Sigmoid colon (tissue), 4 donors: ENCODE measurements at regions not wholly inside any gene's neighbourhood (a gene's known extent, or its start where the extent isn't known, plus 50 kb on each side); places are given as distances from the start of the nearest gene placed in this dataset.

Source experiments
- CTCF ChIP-seq, 4 experiments: fragments of 450-650 bp in 3 of 4; fragments of 200-600 bp in 1 of 4; IDR thresholded peaks; one replicate each; pipeline ENCODE4 v1.5.1; 2016 to 2019; ENCODE audit warnings: antibody characterized with exemption in 4 of 4, mild to moderate bottlenecking in 3 of 4, moderate library complexity in 2 of 4
- EP300 ChIP-seq, 4 donors: sonication (generic); formaldehyde crosslinking; IDR thresholded peaks; one replicate each; pipeline ENCODE4 v1.6.1; 2017; ENCODE audit warnings: antibody characterized with exemption in 4 of 4
- POLR2A ChIP-seq, 2 donors: fragments of 450-650 bp; IDR thresholded peaks; one replicate each; pipeline ENCODE4 v1.6.1; 2016; ENCODE audit warnings: antibody characterized with exemption in 2 of 2, mild to moderate bottlenecking in 2 of 2, moderate library complexity in 2 of 2
- POLR2AphosphoS5 ChIP-seq, 4 donors: sonication (generic); formaldehyde crosslinking; IDR thresholded peaks; one replicate each; pipeline ENCODE4 v1.6.1; 2017; ENCODE audit warnings: antibody characterized with exemption in 4 of 4

- TF ChIP-seq CTCF (IDR thresholded peaks at IDR 0.05) (no peak), POLR2AphosphoS5 (IDR thresholded peaks at IDR 0.05) (no peak), POLR2A (IDR thresholded peaks at IDR 0.05) (no peak), EP300 (IDR thresholded peaks at IDR 0.05) (no peak)
Observed at GRCh38 chr20:4552075-4552640, 134.1 kb upstream of the PRNP start.
